Activated B cell treated with CpG ODN at 0.5 μM for 24 hours (primary cell): ENCODE measurements at regions not wholly inside any gene's neighbourhood (a gene's known extent, or its start where the extent isn't known, plus 50 kb on each side); places are given as distances from the start of the nearest gene placed in this dataset.

Experiments
- ATAC-seq: fragments of 200-7000 bp; cut with Tn5 transposase; one replicate; pipeline ENCODE4 v1.10.0; 2021; ENCODE audit warnings: low read depth, mild to moderate bottlenecking, moderate library complexity
- CTCF ChIA-PET: fragments of 350-600 bp; sonication (Branson Sonifier 250); formaldehyde crosslinking; loops from one replicate; lab custom pipeline; 2021; ENCODE audit warnings: antibody characterized with exemption; lab: Charles Lee
- POLR2A ChIA-PET: fragments of 350-600 bp; sonication (Branson Sonifier 250); formaldehyde crosslinking; loops from one replicate; lab custom pipeline; 2021; ENCODE audit warnings: antibody characterized with exemption; lab: Charles Lee
- DNase-seq: peaks from one replicate; pipeline ENCODE4 v3.0.0; 2022
- H3K27ac Mint-ChIP-seq: one replicate; pipeline ENCODE4 v1.8.0; 2020; ENCODE audit warnings: mixed read lengths
- H3K27me3 Mint-ChIP-seq: one replicate; pipeline ENCODE4 v1.8.0; 2021; ENCODE audit warnings: mixed read lengths
- H3K36me3 Mint-ChIP-seq: one replicate; pipeline ENCODE4 v1.8.0; 2021; ENCODE audit warnings: low read depth, mixed read lengths
- H3K4me1 Mint-ChIP-seq: one replicate; pipeline ENCODE4 v1.8.0; 2021; ENCODE audit warnings: mixed read lengths
- H3K4me3 Mint-ChIP-seq: one replicate; pipeline ENCODE4 v1.8.0; 2020; ENCODE audit warnings: mild to moderate bottlenecking, mixed read lengths
- H3K9me3 Mint-ChIP-seq: one replicate; pipeline ENCODE4 v1.8.0; 2020; ENCODE audit warnings: mixed read lengths
- intact Hi-C: fragments of 100-400 bp; cut with micrococcal nuclease; formaldehyde crosslinking; loops from one replicate; pipeline ENCODE4 v1.15.1; 2024
- TF ChIP-seq, protein P1 (sequence below): fragments of 200-600 bp; IDR thresholded peaks from one replicate; pipeline ENCODE4 v1.8.0; 2022; ENCODE audit warnings: antibody characterized with exemption, mild to moderate bottlenecking

DNA sequence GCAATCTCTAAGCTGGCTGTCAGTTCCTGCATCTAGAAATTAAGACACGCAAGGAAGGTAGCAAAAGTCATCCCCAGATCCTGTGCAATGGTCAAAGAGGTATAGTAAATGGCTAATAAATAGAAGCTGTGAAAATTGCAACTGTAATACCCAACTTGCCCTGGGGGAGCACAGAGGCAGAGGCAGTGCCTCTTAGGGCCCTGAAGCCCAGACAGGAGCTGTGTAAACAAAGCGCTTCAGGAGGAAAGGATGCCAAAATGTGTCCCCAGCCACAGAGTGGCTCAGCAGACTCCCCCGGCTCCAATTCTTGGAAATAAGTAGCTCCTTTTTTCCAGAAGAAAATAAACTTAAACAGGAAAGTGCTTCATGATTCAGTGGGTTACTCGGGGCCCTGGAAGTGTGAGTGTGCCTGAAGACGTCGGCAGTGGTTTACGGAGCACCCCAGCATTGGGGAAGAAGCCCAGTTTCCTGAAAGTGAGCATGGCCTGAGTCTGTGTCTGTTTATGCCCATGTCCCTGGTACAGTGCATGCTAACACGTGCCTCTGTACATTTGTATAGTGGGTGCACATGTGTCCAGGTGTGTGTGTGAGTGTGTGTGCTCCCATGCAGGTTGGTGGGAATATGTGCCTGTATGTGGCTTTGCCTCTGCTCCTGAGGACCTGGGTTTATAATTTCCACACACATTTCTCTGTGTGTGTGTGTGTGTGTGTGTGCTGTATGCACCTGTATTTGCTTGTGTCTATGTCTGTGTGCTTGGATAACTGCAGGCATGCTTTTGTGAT, 246.7 kb downstream of the MAFB start:
- Mint-ChIP-seq H3K27me3 (peaks cover 10% of the 10 kb centered on the region), H3K4me3 (no peak overlapping the region), H3K9me3 (no peaks in the 10 kb centered on the region), H3K36me3 (no peaks in the 10 kb centered on the region), H3K27ac (no peak overlapping the region), H3K4me1 (no peaks in the 10 kb centered on the region)
- POLR2A ChIA-PET = no interaction called here
- TF ChIP-seq, protein P1, sequence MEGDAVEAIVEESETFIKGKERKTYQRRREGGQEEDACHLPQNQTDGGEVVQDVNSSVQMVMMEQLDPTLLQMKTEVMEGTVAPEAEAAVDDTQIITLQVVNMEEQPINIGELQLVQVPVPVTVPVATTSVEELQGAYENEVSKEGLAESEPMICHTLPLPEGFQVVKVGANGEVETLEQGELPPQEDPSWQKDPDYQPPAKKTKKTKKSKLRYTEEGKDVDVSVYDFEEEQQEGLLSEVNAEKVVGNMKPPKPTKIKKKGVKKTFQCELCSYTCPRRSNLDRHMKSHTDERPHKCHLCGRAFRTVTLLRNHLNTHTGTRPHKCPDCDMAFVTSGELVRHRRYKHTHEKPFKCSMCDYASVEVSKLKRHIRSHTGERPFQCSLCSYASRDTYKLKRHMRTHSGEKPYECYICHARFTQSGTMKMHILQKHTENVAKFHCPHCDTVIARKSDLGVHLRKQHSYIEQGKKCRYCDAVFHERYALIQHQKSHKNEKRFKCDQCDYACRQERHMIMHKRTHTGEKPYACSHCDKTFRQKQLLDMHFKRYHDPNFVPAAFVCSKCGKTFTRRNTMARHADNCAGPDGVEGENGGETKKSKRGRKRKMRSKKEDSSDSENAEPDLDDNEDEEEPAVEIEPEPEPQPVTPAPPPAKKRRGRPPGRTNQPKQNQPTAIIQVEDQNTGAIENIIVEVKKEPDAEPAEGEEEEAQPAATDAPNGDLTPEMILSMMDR = no peak
- intact Hi-C loops = no loop called here
- ATAC-seq (no peak), DNase-seq (no peak)
- CTCF ChIA-PET = no interaction called here

DNA sequence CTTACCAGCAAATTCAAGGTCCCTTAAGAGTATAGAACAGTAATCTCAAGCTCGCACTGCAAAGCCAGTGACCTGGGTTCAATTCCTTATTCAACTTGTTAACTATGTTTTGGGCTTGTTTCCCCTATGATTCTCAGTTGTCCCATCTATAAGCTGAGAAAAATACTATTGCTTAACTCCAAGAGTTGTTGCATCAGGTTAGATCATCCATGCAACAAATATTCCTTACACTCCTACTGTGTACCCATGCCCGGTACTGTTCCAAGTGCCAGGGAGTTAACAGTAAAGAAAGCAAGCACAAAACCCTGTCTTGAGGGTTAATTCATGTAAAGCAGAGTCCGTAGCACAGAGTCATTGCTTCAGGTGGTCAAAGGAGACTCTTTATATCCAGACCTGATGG, 247.3 kb downstream of the MAFB start:
- intact Hi-C loops = no loop called here
- ChIA-PET POLR2A (no interaction called here), CTCF (no interaction called here)
- DNase-seq (no peak), ATAC-seq (no peak)
- Mint-ChIP-seq H3K27ac (no peak overlapping the region), H3K9me3 (no peaks in the 10 kb centered on the region), H3K4me1 (no peaks in the 10 kb centered on the region), H3K36me3 (no peaks in the 10 kb centered on the region), H3K27me3 (peaks cover 5% of the 10 kb centered on the region), H3K4me3 (no peak overlapping the region)
- TF ChIP-seq, protein P1 = no peak

DNA sequence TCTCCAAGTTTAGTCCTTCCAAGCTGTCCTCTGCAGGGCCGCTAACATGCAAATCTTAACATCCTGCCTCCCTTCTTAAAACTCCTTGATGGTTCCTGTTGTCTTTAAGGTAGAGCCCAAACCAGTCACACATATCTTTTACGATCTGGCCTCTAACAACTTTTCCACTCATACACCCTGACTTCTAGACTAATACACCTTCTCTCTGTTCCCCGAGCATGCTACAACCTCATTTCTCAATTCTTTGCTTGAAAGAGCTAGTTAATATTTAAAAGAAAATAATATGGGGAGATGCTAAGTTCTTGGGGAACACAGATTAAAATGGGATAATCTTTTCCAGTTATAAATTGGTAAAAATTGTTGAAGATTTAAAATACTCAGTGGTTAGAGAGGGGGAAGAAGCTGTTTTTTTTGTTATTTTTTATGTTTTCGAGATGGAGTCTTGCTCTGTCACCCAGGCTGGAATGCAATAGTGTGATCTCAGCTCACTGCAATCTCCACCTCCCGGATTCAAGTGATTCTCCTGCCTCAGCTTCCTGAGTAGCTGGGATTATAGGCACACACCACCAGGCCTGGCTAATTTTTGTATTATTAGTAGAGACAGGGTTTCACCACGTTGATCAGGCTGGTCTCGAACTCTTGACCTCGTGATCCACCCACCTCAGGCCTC, 250.7 kb downstream of the MAFB start:
- Mint-ChIP-seq H3K27me3 (peaks cover 4% of the 10 kb centered on the region), H3K4me3 (no peak overlapping the region), H3K4me1 (no peaks in the 10 kb centered on the region), H3K36me3 (no peaks in the 10 kb centered on the region), H3K9me3 (no peaks in the 10 kb centered on the region), H3K27ac (no peak overlapping the region)
- TF ChIP-seq, protein P1 = no peak
- CTCF ChIA-PET = no interaction called here
- POLR2A ChIA-PET = no interaction called here
- intact Hi-C loops = no loop called here
- DNase-seq = no peak
- ATAC-seq = no peak

DNA sequence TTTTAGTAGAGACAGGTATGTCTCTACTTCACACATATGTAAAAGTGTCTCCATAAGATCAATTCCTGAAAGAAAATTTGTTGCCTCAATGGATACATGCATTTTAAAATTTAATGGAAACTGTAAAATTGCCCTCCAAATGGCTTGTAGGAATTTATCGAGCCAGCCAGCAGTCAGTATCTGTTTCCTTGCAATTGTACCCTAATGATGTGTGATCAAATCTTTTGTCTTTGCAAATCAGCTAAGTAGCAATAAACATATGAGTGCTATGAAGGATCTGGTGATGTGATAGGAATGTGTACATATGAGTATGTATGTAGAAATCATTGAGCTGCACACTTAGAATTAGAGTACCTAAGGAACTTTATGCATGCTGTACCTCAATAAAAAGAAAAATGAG, 253.0 kb downstream of the MAFB start:
- H3K4me1 Mint-ChIP-seq = no peaks in the 10 kb centered on the region
- ATAC-seq (no peak), DNase-seq (no peak)
- ChIA-PET POLR2A (no interaction called here), CTCF (no interaction called here)
- peaks cover 2% of the 10 kb centered on the region for H3K27me3 Mint-ChIP-seq
- intact Hi-C loops = no loop called here
- no peak overlapping the region for H3K4me3 Mint-ChIP-seq
- no peaks in the 10 kb centered on the region for H3K36me3 Mint-ChIP-seq
- no peaks in the 10 kb centered on the region for H3K9me3 Mint-ChIP-seq
- TF ChIP-seq, protein P1 = no peak
- no peak overlapping the region for H3K27ac Mint-ChIP-seq

DNA sequence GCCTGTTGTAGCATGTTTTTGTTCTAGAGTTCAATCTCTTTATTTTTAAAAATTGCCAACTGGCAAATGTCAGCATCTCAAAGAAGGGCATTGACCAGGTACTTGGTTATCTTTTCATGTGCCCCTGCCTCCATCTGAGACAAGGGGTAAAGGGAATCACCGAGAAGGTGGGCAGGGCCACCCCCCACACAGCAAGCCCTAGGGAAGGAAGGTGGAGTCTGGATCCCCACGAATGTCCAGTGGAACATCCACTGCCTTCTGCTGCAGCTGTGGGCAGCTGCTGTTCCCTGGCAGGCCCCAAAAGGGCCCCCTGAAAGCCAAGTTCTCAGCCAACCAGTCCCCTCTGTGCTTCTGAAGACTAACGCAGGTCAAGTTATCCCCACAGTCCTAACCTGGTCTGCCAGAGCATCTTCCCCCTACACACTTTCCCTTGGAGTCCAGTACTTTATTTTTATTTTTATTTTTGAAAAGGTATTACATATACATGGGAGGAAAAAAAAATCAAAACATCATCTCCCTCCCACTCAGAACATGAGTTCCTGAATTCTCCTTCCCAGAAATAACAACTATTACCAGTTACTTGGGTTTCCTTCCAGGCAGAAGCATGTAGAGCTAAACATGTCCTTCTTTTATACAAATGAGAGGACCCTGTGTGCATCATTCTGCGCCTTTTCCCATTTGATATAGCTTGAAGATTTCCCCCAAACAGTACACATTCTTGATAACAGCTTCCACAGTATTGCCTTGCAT, 253.7 kb downstream of the MAFB start:
- intact Hi-C loops = no loop called here
- H3K9me3 Mint-ChIP-seq = no peaks in the 10 kb centered on the region
- no peak for ATAC-seq
- H3K27me3 Mint-ChIP-seq = no peaks in the 10 kb centered on the region
- CTCF ChIA-PET = no interaction called here
- H3K4me1 Mint-ChIP-seq = no peaks in the 10 kb centered on the region
- no peak overlapping the region for H3K27ac Mint-ChIP-seq
- POLR2A ChIA-PET = no interaction called here
- no peak overlapping the region for H3K4me3 Mint-ChIP-seq
- DNase-seq = no peak
- H3K36me3 Mint-ChIP-seq = no peaks in the 10 kb centered on the region
- TF ChIP-seq, protein P1 = no peak
